K562 (cell line): ENCODE measurements at regions not wholly inside any gene's neighbourhood (a gene's known extent, or its start where the extent isn't known, plus 50 kb on each side); places are given as distances from the start of the nearest gene placed in this dataset.

Source experiments
- ATAC-seq: fragments of 200-7000 bp; cut with Tn5 transposase; 3 replicates; pipeline ENCODE4 v1.9.1; 2020; ENCODE audit warnings: moderate library complexity
- BruUV-seq: library from RNA; stranded (reverse); fragments of 400-500 nt; replicated peaks from 2 replicates; lab custom pipeline; 2021; lab: Mats Ljungman, UMichigan
- CTCF ChIA-PET: fragments of 300-600 bp; formaldehyde crosslinking; extraction: SDS; loops from one replicate; lab custom pipeline; 2021; ENCODE audit warnings: low intra/inter-chr PET ratio; lab: Yijun Ruan, JAX
- POLR2A ChIA-PET: fragments of 300-600, 350-650 bp; sonication (Branson Sonifier 250); formaldehyde crosslinking; extraction: SDS; loops from one replicate; lab custom pipeline; 2021; ENCODE audit warnings: antibody characterized with exemption, inconsistent platforms; lab: Yijun Ruan, JAX
- DNase-seq, 4 experiments: peaks; one replicate each; pipeline versions ENCODE4 v3.0.0 to v3.0.0-alpha.2; 2011 to 2018; ENCODE audit warnings: low spot score in 3 of 4, mixed read lengths in 3 of 4; ENCODE audit errors: extremely low read depth in 1 of 4
- FAIRE-seq: peaks from 2 replicates; lab custom pipeline; 2011; peaks lifted over from hg19 to GRCh38; lab: Jason Lieb, UNC
- H2AFZ ChIP-seq: 2 replicates; pipeline ENCODE4 v1.6.0; 2011; ENCODE audit warnings: low read depth, low read length, control low read depth, inconsistent platforms
- H3K27ac ChIP-seq: fragments of 200-600 bp; 3 replicates; pipeline ENCODE4 v1.8.0; 2011; ENCODE audit warnings: low read depth, mild to moderate bottlenecking, control low read depth, inconsistent platforms, low read length, moderate library complexity, mixed read lengths; ENCODE audit errors: extremely low read depth
- H3K27me3 ChIP-seq, 2 experiments: fragments of 300-600 bp in 1 of 2; 2 replicates in 1 of 2; 3 replicates in 1 of 2; pipeline versions ENCODE4 v1.6.0 to v1.8.0; 2011; ENCODE audit warnings: inconsistent platforms in 2 of 2, low read length in 2 of 2, mild to moderate bottlenecking in 1 of 2, mixed read lengths in 1 of 2, moderate library complexity in 1 of 2; ENCODE audit not compliant: control insufficient read depth in 2 of 2, insufficient read depth in 2 of 2
- H3K36me3 ChIP-seq: fragments of 300-600 bp; 3 replicates; pipeline ENCODE4 v1.8.0; 2011; ENCODE audit warnings: mild to moderate bottlenecking, low read length, inconsistent platforms; ENCODE audit not compliant: control insufficient read depth, insufficient read depth
- H3K4me1 ChIP-seq, 2 experiments: fragments of 200-600 bp in 1 of 2; replicated peaks in 1 of 2; 2 replicates in 1 of 2; 3 replicates in 1 of 2; pipeline versions ENCODE4 v1.5.1 to v1.8.0; 2011; ENCODE audit warnings: inconsistent platforms in 2 of 2, low read length in 2 of 2, mild to moderate bottlenecking in 1 of 2, mixed read lengths in 1 of 2, moderate library complexity in 1 of 2; ENCODE audit not compliant: control insufficient read depth in 2 of 2, insufficient read depth in 2 of 2
- H3K4me2 ChIP-seq: 2 replicates; pipeline ENCODE4 v1.6.1; 2011; ENCODE audit warnings: low read length, control low read depth, inconsistent platforms, mixed read lengths; ENCODE audit not compliant: insufficient read depth
- H3K4me3 ChIP-seq: fragments of 200-600 bp; sonication (generic), shearing (Covaris generic); 2 replicates; pipeline ENCODE4 v1.5.1; 2016; ENCODE audit warnings: control low read depth, inconsistent platforms
- H3K79me2 ChIP-seq: fragments of 200-600 bp; 3 replicates; pipeline ENCODE4 v1.8.0; 2011; ENCODE audit warnings: low read length, inconsistent platforms; ENCODE audit not compliant: control insufficient read depth, insufficient read depth
- H3K9ac ChIP-seq, 2 experiments: 2 replicates each; pipeline versions ENCODE4 v1.6.0 to v1.6.1; 2011; ENCODE audit warnings: low read depth in 2 of 2, low read length in 2 of 2, control low read depth in 1 of 2, inconsistent platforms in 1 of 2, mild to moderate bottlenecking in 1 of 2, mixed read lengths in 1 of 2; ENCODE audit not compliant: insufficient read depth in 1 of 2
- H3K9me1 ChIP-seq: one replicate; pipeline ENCODE4 v1.6.0; 2011; ENCODE audit warnings: inconsistent platforms, mild to moderate bottlenecking, low read length, moderate library complexity; ENCODE audit not compliant: control insufficient read depth, insufficient read depth
- H3K9me3 ChIP-seq: replicated peaks from 2 replicates; pipeline ENCODE4 v1.5.1; 2011; ENCODE audit warnings: low read depth, low read length, inconsistent platforms; ENCODE audit not compliant: control insufficient read depth, insufficient read depth
- H4K20me1 ChIP-seq: replicated peaks from 2 replicates; pipeline ENCODE4 v1.6.1; 2011; ENCODE audit warnings: low read length, inconsistent platforms, mixed read lengths; ENCODE audit not compliant: control insufficient read depth, insufficient read depth
- BRD4 ChIP-seq: fragments of 200-600 bp; sonication (generic); IDR thresholded peaks from 2 replicates; pipeline ENCODE4 v1.6.1; 2017; ENCODE audit warnings: inconsistent platforms
- GATAD2B ChIP-seq: fragments of 450-650 bp; IDR thresholded peaks from 2 replicates; pipeline ENCODE4 v1.6.1; 2017; ENCODE audit warnings: mild to moderate bottlenecking, borderline replicate concordance
- GTF2F1 ChIP-seq: IDR thresholded peaks from 2 replicates; pipeline ENCODE4 v1.6.1; 2011; ENCODE audit warnings: low read depth, low read length, improper control_type of control experiment
- KLF10 ChIP-seq: fragments of 250-450 bp; sonication (Bioruptor Pico); IDR thresholded peaks from 2 replicates; pipeline ENCODE4 v1.6.1; 2021; ENCODE audit warnings: matching md5 sums
- KLF16 ChIP-seq: IDR thresholded peaks from 2 replicates; pipeline ENCODE4 v1.6.1; 2016; ENCODE audit warnings: antibody characterized with exemption
- MEF2A ChIP-seq: IDR thresholded peaks from 2 replicates; pipeline ENCODE4 v1.6.1; 2011; ENCODE audit warnings: low read depth, mild to moderate bottlenecking, low read length, moderate library complexity; ENCODE audit not compliant: control insufficient read depth
- NR4A1 ChIP-seq, 2 experiments: fragments of 250-450 bp in 1 of 2; fragments of 450-650 bp in 1 of 2; sonication (Bioruptor Pico) in 1 of 2; IDR thresholded peaks; 2 replicates each; pipeline versions ENCODE4 v1.4.0 to v1.6.1; 2016 to 2020; ENCODE audit warnings: mild to moderate bottlenecking in 2 of 2, missing compliant biosample characterization in 1 of 2, missing genetic modification characterization in 1 of 2, moderate library complexity in 1 of 2
- PRPF4 ChIP-seq: fragments of 200-400 bp; formaldehyde crosslinking; IDR thresholded peaks from one replicate; pipeline ENCODE4 v1.6.1; 2017; ENCODE audit warnings: low read length, low read depth, mild to moderate bottlenecking; ENCODE audit not compliant: insufficient read depth, poor library complexity, severe bottlenecking
- TCF7L2 ChIP-seq: fragments of 150-350 bp; IDR thresholded peaks from 2 replicates; pipeline ENCODE4 v1.6.1; 2016; ENCODE audit warnings: low read depth, mild to moderate bottlenecking, low read length, moderate library complexity
- TSC22D4 ChIP-seq: fragments of 450-650 bp; IDR thresholded peaks from 2 replicates; pipeline ENCODE4 v1.6.1; 2016; ENCODE audit warnings: missing genetic modification characterization, missing biosample characterization, control low read depth
- ZNF507 ChIP-seq: conservative IDR thresholded peaks from 2 replicates; pipeline ENCODE4 v1.6.1; 2017; ENCODE audit warnings: missing genetic modification characterization, missing compliant biosample characterization
- WGBS: fragments of 100-300 bp; shearing (Covaris generic); methylation state at CpG from one replicate; pipeline ENCODE4 v1.1.6; 2016; ENCODE audit warnings: low coverage, mixed read lengths; ENCODE audit not compliant: insufficient coverage; ENCODE audit errors: missing lambda C conversion rate; 5-methylcytosine and 5-hydroxymethylcytosine counted together
- in situ Hi-C: fragments of 300-500 bp; cut with MboI; formaldehyde crosslinking; loops from 4 replicates; pipeline ENCODE4 v1.15.0; 2018; ENCODE audit warnings: inconsistent platforms, mixed read lengths
- intact Hi-C: fragments of 100-400 bp; cut with micrococcal nuclease; formaldehyde crosslinking; loops from 2 replicates; pipeline ENCODE4 v1.14.2; 2022
- TF ChIP-seq, protein P1 (sequence below), 2 experiments: fragments of 450-650 bp; IDR thresholded peaks; 2 replicates each; pipeline ENCODE4 v1.6.1; 2016

DNA sequence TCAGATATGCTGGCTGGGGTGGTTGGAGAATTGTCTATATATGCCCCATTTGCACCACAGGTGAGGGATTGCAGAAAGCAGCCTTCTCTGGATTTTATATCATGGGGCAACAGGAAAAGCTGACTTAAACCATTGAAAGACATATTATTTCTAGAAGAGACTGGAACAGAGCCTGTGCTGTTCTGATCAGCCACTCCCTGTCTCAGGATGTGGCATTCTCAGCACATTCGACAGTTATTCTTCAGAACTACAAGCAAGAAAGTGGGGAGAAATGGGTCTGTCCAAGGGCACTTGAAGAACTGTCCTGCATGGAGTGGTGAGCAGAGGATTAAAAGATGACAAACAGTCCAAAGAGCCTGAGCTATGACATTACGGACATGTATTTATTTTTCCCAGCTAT lies 67.8 kb upstream of the EPHA5 start:
- Histone ChIP-seq H4K20me1 (no peaks in the 10 kb centered on the region), H3K36me3 (no peaks in the 10 kb centered on the region), H3K27ac (no peak overlapping the region), H3K9me1 (no peaks in the 10 kb centered on the region), H3K4me3 (no peak overlapping the region), H3K27me3 (no peaks in the 10 kb centered on the region), H3K4me1 (no peaks in the 10 kb centered on the region), H3K4me2 (no peak overlapping the region), H2AFZ (no peak overlapping the region), H3K79me2 (no peaks in the 10 kb centered on the region), H3K9ac (no peak overlapping the region), H3K9me3 (no peaks in the 10 kb centered on the region)
- POLR2A ChIA-PET = no interaction called here
- CTCF ChIA-PET = no interaction called here
- DNase-seq (no peak), ATAC-seq (no peak)
- no TSS peak for BruUV-seq
- 6% methylated on average over 2 of the region's 2 CpGs for WGBS
- in situ Hi-C loops = no loop called here
- intact Hi-C loops = no loop called here
- TF ChIP-seq BRD4 (no peak), PRPF4 (no peak), NR4A1 (CRISPR knock-in tag; IDR thresholded peaks at IDR 0.05) (no peak), NR4A1 (tag; IDR thresholded peaks at IDR 0.05) (no peak), TSC22D4 (tag) (no peak), KLF16 (no peak), GATAD2B (no peak), MEF2A (no peak), GTF2F1 (no peak), ZNF507 (no peak), KLF10 (no peak), TCF7L2 (no peak)
- TF ChIP-seq, protein P1, sequence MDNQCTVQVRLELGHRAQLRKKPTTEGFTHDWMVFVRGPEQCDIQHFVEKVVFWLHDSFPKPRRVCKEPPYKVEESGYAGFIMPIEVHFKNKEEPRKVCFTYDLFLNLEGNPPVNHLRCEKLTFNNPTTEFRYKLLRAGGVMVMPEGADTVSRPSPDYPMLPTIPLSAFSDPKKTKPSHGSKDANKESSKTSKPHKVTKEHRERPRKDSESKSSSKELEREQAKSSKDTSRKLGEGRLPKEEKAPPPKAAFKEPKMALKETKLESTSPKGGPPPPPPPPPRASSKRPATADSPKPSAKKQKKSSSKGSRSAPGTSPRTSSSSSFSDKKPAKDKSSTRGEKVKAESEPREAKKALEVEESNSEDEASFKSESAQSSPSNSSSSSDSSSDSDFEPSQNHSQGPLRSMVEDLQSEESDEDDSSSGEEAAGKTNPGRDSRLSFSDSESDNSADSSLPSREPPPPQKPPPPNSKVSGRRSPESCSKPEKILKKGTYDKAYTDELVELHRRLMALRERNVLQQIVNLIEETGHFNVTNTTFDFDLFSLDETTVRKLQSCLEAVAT (IDR thresholded peaks at IDR 0.05) = no peak
- TF ChIP-seq, all 486 proteins: peak for 0
- FAIRE-seq = no peak
